SK-N-SH (cell line): ENCODE measurements at regions not wholly inside any gene's neighbourhood (a gene's known extent, or its start where the extent isn't known, plus 50 kb on each side); places are given as distances from the start of the nearest gene placed in this dataset.

Experiments
- CTCF ChIA-PET: fragments of 300-600, 350-600 bp; formaldehyde crosslinking; extraction: SDS; loops from one replicate; lab custom pipeline; 2021; lab: Yijun Ruan, JAX
- POLR2A ChIA-PET: fragments of 350-600 bp; sonication (Branson Sonifier 250); formaldehyde crosslinking; extraction: SDS; loops from one replicate; lab custom pipeline; 2020; ENCODE audit warnings: antibody characterized with exemption, inconsistent platforms; lab: Yijun Ruan, JAX
- DNase-seq: peaks from one replicate; pipeline ENCODE4 v3.0.0; 2012
- H2AFZ ChIP-seq: fragments of 200-600 bp; sonication (generic); 2 replicates; pipeline ENCODE4 v1.8.1; 2016; ENCODE audit warnings: antibody characterized with exemption, mild to moderate bottlenecking, low read depth
- H3F3A ChIP-seq: fragments of 200-600 bp; sonication (generic); replicated peaks from 2 replicates; pipeline ENCODE3; 2016; ENCODE audit warnings: antibody characterized with exemption, mild to moderate bottlenecking; ENCODE audit not compliant: insufficient read depth
- H3K27ac ChIP-seq, 2 experiments: fragments of 200-500 bp in 1 of 2; fragments of 200-600 bp in 1 of 2; sonication (Bioruptor generic) in 1 of 2; sonication (generic), shearing (Covaris generic) in 1 of 2; 2 replicates each; pipeline versions ENCODE4 v1.5.1 to v1.6.1; 2014 to 2016; ENCODE audit warnings: low read depth in 2 of 2, inconsistent platforms in 1 of 2, low read length in 1 of 2, mild to moderate bottlenecking in 1 of 2, mixed read lengths in 1 of 2
- H3K27me3 ChIP-seq: fragments of 200-600 bp; sonication (generic), shearing (Covaris generic); 2 replicates; pipeline ENCODE4 v1.6.1; 2016; ENCODE audit warnings: mixed run types; ENCODE audit not compliant: insufficient read depth
- H3K36me3 ChIP-seq, 2 experiments: fragments of 200-500 bp in 1 of 2; fragments of 200-600 bp in 1 of 2; sonication (Bioruptor generic) in 1 of 2; sonication (generic) in 1 of 2; replicated peaks in 1 of 2; 2 replicates each; pipeline versions ENCODE3 to v1.5.1; 2014 to 2016; ENCODE audit warnings: low read length in 1 of 2, mild to moderate bottlenecking in 1 of 2; ENCODE audit not compliant: insufficient read depth in 2 of 2, control insufficient read depth in 1 of 2
- H3K4me1 ChIP-seq, 2 experiments: fragments of 200-500 bp in 1 of 2; fragments of 200-600 bp in 1 of 2; sonication (Bioruptor generic) in 1 of 2; sonication (generic), shearing (Covaris generic) in 1 of 2; 2 replicates each; pipeline versions ENCODE4 v1.5.1 to v1.6.1; 2014 to 2016; ENCODE audit warnings: low read depth in 1 of 2, low read length in 1 of 2, mixed run types in 1 of 2; ENCODE audit not compliant: insufficient read depth in 2 of 2, control insufficient read depth in 1 of 2
- H3K4me2 ChIP-seq: fragments of 200-600 bp; sonication (generic), shearing (Covaris generic); 2 replicates; pipeline ENCODE4 v1.6.1; 2017; ENCODE audit warnings: mixed run types
- H3K4me3 ChIP-seq, 2 experiments: fragments of 200-500 bp in 1 of 2; fragments of 200-600 bp in 1 of 2; sonication (Bioruptor generic) in 1 of 2; sonication (generic), shearing (Covaris generic) in 1 of 2; 2 replicates each; pipeline versions ENCODE4 v1.5.1 to v1.8.1; 2014 to 2016; ENCODE audit warnings: low read depth in 2 of 2, inconsistent platforms in 1 of 2, low read length in 1 of 2, mild to moderate bottlenecking in 1 of 2, mixed read lengths in 1 of 2, moderate library complexity in 1 of 2
- H3K79me2 ChIP-seq: fragments of 200-600 bp; sonication (generic); 2 replicates; pipeline ENCODE4 v1.8.1; 2017; ENCODE audit warnings: mild to moderate bottlenecking; ENCODE audit not compliant: insufficient read depth
- H3K9ac ChIP-seq: fragments of 200-600 bp; sonication (generic); 2 replicates; pipeline ENCODE4 v1.6.1; 2017; ENCODE audit warnings: mixed run types
- H3K9me2 ChIP-seq: fragments of 200-600 bp; sonication (generic); 2 replicates; pipeline ENCODE4 v1.6.1; 2017; ENCODE audit warnings: mixed run types
- H3K9me3 ChIP-seq: fragments of 200-600 bp; sonication (generic); 2 replicates; pipeline ENCODE4 v1.6.1; 2017; ENCODE audit warnings: mixed run types, mild to moderate bottlenecking, moderate library complexity
- H4K20me1 ChIP-seq: fragments of 200-600 bp; sonication (generic); 2 replicates; pipeline ENCODE4 v1.6.1; 2017; ENCODE audit warnings: mild to moderate bottlenecking, mixed run types; ENCODE audit not compliant: insufficient read depth
- CTCF ChIP-seq: fragments of 200-600 bp; sonication (generic); IDR thresholded peaks from 2 replicates; pipeline ENCODE4 v1.6.1; 2017; ENCODE audit warnings: antibody characterized with exemption, mild to moderate bottlenecking, moderate library complexity
- EP300 ChIP-seq, 2 experiments: IDR thresholded peaks; 2 replicates each; pipeline versions ENCODE4 v1.4.0 to v1.6.1; 2012; ENCODE audit warnings: borderline replicate concordance in 1 of 2, low read depth in 1 of 2, low read length in 1 of 2
- FOXJ3 ChIP-seq: sonication (generic); formaldehyde crosslinking; IDR thresholded peaks from 2 replicates; pipeline ENCODE4 v1.5.1; 2020; ENCODE audit warnings: mild to moderate bottlenecking, missing genetic modification reagents
- GABPA ChIP-seq: IDR thresholded peaks from 2 replicates; pipeline ENCODE4 v1.4.0; 2012; ENCODE audit warnings: low read depth, mild to moderate bottlenecking
- GATA2 ChIP-seq: sonication (generic); formaldehyde crosslinking; IDR thresholded peaks from 2 replicates; pipeline ENCODE4 v1.5.0; 2020; ENCODE audit warnings: mild to moderate bottlenecking, missing genetic modification reagents
- MXI1 ChIP-seq: IDR thresholded peaks from 2 replicates; pipeline ENCODE4 v1.6.1; 2012; ENCODE audit warnings: mild to moderate bottlenecking, low read depth, low read length, improper control_type of control experiment
- NRF1 ChIP-seq: IDR thresholded peaks from 2 replicates; pipeline ENCODE4 v1.6.1; 2012; ENCODE audit warnings: low read depth, mild to moderate bottlenecking, low read length
- PBX3 ChIP-seq: IDR thresholded peaks from 2 replicates; pipeline ENCODE4; 2012
- RCOR1 ChIP-seq: fragments of 150-350 bp; IDR thresholded peaks from 2 replicates; pipeline ENCODE4 v1.6.1; 2017; ENCODE audit warnings: antibody characterized with exemption, low read length
- RFX5 ChIP-seq: IDR thresholded peaks from 2 replicates; pipeline ENCODE4 v1.6.1; 2012; ENCODE audit warnings: mild to moderate bottlenecking, improper control_type of control experiment, low read length
- RXRA ChIP-seq: IDR thresholded peaks from 2 replicates; pipeline ENCODE4 v1.4.0; 2012; ENCODE audit warnings: low read depth, mild to moderate bottlenecking, borderline replicate concordance
- SIN3A ChIP-seq: IDR thresholded peaks from 2 replicates; pipeline ENCODE4 v1.6.1; 2012; ENCODE audit warnings: low read depth, mild to moderate bottlenecking, low read length, moderate library complexity, borderline replicate concordance
- SMC3 ChIP-seq: IDR thresholded peaks from 2 replicates; pipeline ENCODE4 v1.6.1; 2012; ENCODE audit warnings: low read depth, low read length, improper control_type of control experiment
- TAF1 ChIP-seq: IDR thresholded peaks from 2 replicates; pipeline ENCODE4 v1.6.1; 2012; ENCODE audit warnings: low read depth, mild to moderate bottlenecking, low read length, moderate library complexity, borderline replicate concordance
- TCF12 ChIP-seq: IDR thresholded peaks from 2 replicates; pipeline ENCODE4 v1.4.0; 2012
- TEAD4 ChIP-seq: IDR thresholded peaks from 2 replicates; pipeline ENCODE4 v1.4.0; 2012; ENCODE audit warnings: mild to moderate bottlenecking, borderline replicate concordance; ENCODE audit not compliant: insufficient read depth
- WGBS: methylation state at CpG from one replicate; pipeline ENCODE4 v1.1.6; 2017; ENCODE audit warnings: low lambda C conversion rate; 5-methylcytosine and 5-hydroxymethylcytosine counted together
- TF ChIP-seq, protein P1 (sequence below): IDR thresholded peaks from 2 replicates; pipeline ENCODE4 v1.4.0; 2012; ENCODE audit warnings: low read depth, borderline replicate concordance
- TF ChIP-seq, protein P2 (sequence below): IDR thresholded peaks from 2 replicates; pipeline ENCODE4 v1.4.0; 2012; ENCODE audit warnings: low read depth, borderline replicate concordance
- TF ChIP-seq, protein P3 (sequence below): fragments of 150-350 bp; IDR thresholded peaks from 2 replicates; pipeline ENCODE4 v1.6.1; 2017; ENCODE audit warnings: antibody characterized with exemption, low read length, low read depth, borderline replicate concordance
- TF ChIP-seq, protein P4 (sequence below): fragments of 150-350 bp; IDR thresholded peaks from 2 replicates; pipeline ENCODE4 v1.6.1; 2016; ENCODE audit warnings: mild to moderate bottlenecking, low read depth, low read length

DNA sequence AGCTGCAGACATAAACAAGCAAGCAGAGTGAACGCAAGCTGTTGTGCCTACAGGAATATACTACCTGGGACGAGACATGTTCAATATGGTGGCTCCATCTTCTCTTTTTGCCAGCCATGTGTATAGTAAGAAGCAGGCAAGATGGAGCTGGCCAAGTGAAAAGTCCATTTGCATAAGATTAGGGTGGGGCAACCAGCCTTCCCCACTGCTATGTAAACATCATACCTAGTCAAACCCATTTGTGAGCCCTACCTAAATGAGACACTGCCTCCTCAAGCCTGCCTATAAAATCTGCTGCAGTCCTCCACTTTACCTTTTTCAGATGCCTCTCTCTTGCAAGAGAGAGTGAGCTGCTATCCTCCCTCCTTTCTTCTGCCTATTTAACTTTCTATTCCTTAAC lies 370.1 kb upstream of the PMFBP1 start:
- Histone ChIP-seq H3K27me3 (no peaks in the 10 kb centered on the region), H3K79me2 (no peaks in the 10 kb centered on the region), H4K20me1 (no peaks in the 10 kb centered on the region), H3K36me3 (no peaks in the 10 kb centered on the region), H3K9me2 (no peaks in the 10 kb centered on the region), H3K4me1 (peaks cover 0 to 10% of the 10 kb centered on the region in 2 experiments; a peak in 2 of 4 replicates), H3K9ac (no peak overlapping the region), H2AFZ (no peak overlapping the region), H3F3A (peaks cover 18% of the 10 kb centered on the region), H3K27ac (no peak overlapping the region), H3K4me2 (no peak overlapping the region), H3K9me3 (no peaks in the 10 kb centered on the region; the same call in 1 of the 2 replicates), H3K4me3 (no peak overlapping the region)
- ChIA-PET CTCF (interaction anchor here (1.0 kb wide), 1 partner anchor 47 kb away, joined by 3 read pairs; no protein-coding TSS in a partner anchor), POLR2A (no interaction called here)
- TF ChIP-seq, protein P1, sequence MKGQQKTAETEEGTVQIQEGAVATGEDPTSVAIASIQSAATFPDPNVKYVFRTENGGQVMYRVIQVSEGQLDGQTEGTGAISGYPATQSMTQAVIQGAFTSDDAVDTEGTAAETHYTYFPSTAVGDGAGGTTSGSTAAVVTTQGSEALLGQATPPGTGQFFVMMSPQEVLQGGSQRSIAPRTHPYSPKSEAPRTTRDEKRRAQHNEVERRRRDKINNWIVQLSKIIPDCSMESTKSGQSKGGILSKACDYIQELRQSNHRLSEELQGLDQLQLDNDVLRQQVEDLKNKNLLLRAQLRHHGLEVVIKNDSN, result no peak
- TF ChIP-seq EP300 (IDR thresholded peaks at IDR 0.05; ENCODE audit: borderline replicate concordance in 1 of 2, low read depth in 1 of 2, low read length in 1 of 2), result no peak
- TF ChIP-seq NRF1, result no peak
- no peak for TF ChIP-seq GABPA
- TF ChIP-seq, protein P2, sequence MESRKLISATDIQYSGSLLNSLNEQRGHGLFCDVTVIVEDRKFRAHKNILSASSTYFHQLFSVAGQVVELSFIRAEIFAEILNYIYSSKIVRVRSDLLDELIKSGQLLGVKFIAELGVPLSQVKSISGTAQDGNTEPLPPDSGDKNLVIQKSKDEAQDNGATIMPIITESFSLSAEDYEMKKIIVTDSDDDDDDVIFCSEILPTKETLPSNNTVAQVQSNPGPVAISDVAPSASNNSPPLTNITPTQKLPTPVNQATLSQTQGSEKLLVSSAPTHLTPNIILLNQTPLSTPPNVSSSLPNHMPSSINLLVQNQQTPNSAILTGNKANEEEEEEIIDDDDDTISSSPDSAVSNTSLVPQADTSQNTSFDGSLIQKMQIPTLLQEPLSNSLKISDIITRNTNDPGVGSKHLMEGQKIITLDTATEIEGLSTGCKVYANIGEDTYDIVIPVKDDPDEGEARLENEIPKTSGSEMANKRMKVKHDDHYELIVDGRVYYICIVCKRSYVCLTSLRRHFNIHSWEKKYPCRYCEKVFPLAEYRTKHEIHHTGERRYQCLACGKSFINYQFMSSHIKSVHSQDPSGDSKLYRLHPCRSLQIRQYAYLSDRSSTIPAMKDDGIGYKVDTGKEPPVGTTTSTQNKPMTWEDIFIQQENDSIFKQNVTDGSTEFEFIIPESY, result no peak
- TF ChIP-seq CTCF, result no peak
- TF ChIP-seq TEAD4, result no peak
- TF ChIP-seq FOXJ3 (CRISPR knock-in tag), result no peak
- TF ChIP-seq SIN3A, result no peak
- TF ChIP-seq SMC3, result no peak
- TF ChIP-seq TAF1, result no peak
- TF ChIP-seq RXRA, result no peak
- TF ChIP-seq RFX5, result no peak
- TF ChIP-seq, protein P3, sequence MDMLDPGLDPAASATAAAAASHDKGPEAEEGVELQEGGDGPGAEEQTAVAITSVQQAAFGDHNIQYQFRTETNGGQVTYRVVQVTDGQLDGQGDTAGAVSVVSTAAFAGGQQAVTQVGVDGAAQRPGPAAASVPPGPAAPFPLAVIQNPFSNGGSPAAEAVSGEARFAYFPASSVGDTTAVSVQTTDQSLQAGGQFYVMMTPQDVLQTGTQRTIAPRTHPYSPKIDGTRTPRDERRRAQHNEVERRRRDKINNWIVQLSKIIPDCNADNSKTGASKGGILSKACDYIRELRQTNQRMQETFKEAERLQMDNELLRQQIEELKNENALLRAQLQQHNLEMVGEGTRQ, result no peak
- TF ChIP-seq RCOR1, result no peak
- no peak for TF ChIP-seq GATA2 (CRISPR knock-in tag)
- TF ChIP-seq PBX3, result no peak
- TF ChIP-seq, protein P4, sequence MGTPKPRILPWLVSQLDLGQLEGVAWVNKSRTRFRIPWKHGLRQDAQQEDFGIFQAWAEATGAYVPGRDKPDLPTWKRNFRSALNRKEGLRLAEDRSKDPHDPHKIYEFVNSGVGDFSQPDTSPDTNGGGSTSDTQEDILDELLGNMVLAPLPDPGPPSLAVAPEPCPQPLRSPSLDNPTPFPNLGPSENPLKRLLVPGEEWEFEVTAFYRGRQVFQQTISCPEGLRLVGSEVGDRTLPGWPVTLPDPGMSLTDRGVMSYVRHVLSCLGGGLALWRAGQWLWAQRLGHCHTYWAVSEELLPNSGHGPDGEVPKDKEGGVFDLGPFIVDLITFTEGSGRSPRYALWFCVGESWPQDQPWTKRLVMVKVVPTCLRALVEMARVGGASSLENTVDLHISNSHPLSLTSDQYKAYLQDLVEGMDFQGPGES, result no peak
- no peak for TF ChIP-seq MXI1
- TF ChIP-seq TCF12, result no peak
- 100% methylated on average over 2 of the region's 2 CpGs for WGBS
- no peak for DNase-seq
